ENCODE measurements at regions not wholly inside any gene's neighbourhood (a gene's known extent, or its start where the extent isn't known, plus 50 kb on each side); places are given as distances from the start of the nearest gene placed in this dataset.

- DNase-seq (ENCODE audit: low read depth): no peak
Measured at GRCh38 chr15:81865850-81866537, 179.8 kb downstream of the MEX3B start.

GRCh38 chr15:81863162-81863561 lies 182.7 kb downstream of the MEX3B start:
- DNase-seq (ENCODE audit: low read depth): no peak

- DNase-seq (ENCODE audit: low read depth): no peak
Measured at GRCh38 chr15:81859737-81860516, 185.9 kb downstream of the MEX3B start.

GRCh38 chr15:81858586-81858985 lies 187.2 kb downstream of the MEX3B start:
- DNase-seq (ENCODE audit: low read depth): no peak

- DNase-seq (ENCODE audit: low read depth): no peak
Measured at GRCh38 chr15:81858136-81858535, 187.7 kb downstream of the MEX3B start.

GRCh38 chr15:81856634-81857026 lies 189.2 kb downstream of the MEX3B start:
- DNase-seq (ENCODE audit: low read depth): no peak

- no peak for DNase-seq (ENCODE audit: low read depth)
Measured at GRCh38 chr15:81856001-81856633, 189.7 kb downstream of the MEX3B start.

GRCh38 chr15:81853150-81853748 lies 192.6 kb downstream of the MEX3B start:
- DNase-seq (ENCODE audit: low read depth): no peak

- DNase-seq (ENCODE audit: low read depth): no peak
Measured at GRCh38 chr15:81852411-81853149, 193.2 kb downstream of the MEX3B start.

GRCh38 chr15:81851757-81852156 lies 194.1 kb downstream of the MEX3B start:
- no peak for DNase-seq (ENCODE audit: low read depth)

- DNase-seq (ENCODE audit: low read depth): no peak
Measured at GRCh38 chr15:81851325-81851724, 194.5 kb downstream of the MEX3B start.

- DNase-seq (ENCODE audit: low read depth): no peak
Measured at GRCh38 chr15:81849289-81849688, 196.5 kb downstream of the MEX3B start.

GRCh38 chr15:81848701-81849100 lies 197.1 kb downstream of the MEX3B start:
- DNase-seq (ENCODE audit: low read depth): no peak

- no peak for DNase-seq (ENCODE audit: low read depth)
Measured at GRCh38 chr15:81843757-81844407, 201.9 kb downstream of the MEX3B start.

- no peak for DNase-seq (ENCODE audit: low read depth)
Measured at GRCh38 chr15:81843226-81843625, 202.6 kb downstream of the MEX3B start.

GRCh38 chr15:81839387-81839786 lies 206.4 kb downstream of the MEX3B start:
- no peak for DNase-seq (ENCODE audit: low read depth)

GRCh38 chr15:81835731-81836130 lies 210.1 kb downstream of the MEX3B start:
- DNase-seq (ENCODE audit: low read depth): no peak

- no peak for DNase-seq (ENCODE audit: low read depth)
Measured at GRCh38 chr15:81830520-81830919, 215.3 kb downstream of the MEX3B start.

- no peak for DNase-seq (ENCODE audit: low read depth)
Measured at GRCh38 chr15:81829918-81830317, 215.9 kb downstream of the MEX3B start.

GRCh38 chr15:81828135-81828534 lies 217.7 kb downstream of the MEX3B start:
- no peak for DNase-seq (ENCODE audit: low read depth)

GRCh38 chr15:81825136-81825535 lies 220.7 kb downstream of the MEX3B start:
- no peak for DNase-seq (ENCODE audit: low read depth)
